Heart left ventricle (tissue), 16 donors: ENCODE measurements at regions not wholly inside any gene's neighbourhood (a gene's known extent, or its start where the extent isn't known, plus 50 kb on each side); places are given as distances from the start of the nearest gene placed in this dataset.

ENCODE experiments used
- ATAC-seq, 4 donors: fragments of 200-7000 bp; cut with Tn5 transposase; one replicate each; pipeline ENCODE4 v1.9.1; 2020 to 2022; ENCODE audit warnings: moderate library complexity in 4 of 4, mild to moderate bottlenecking in 3 of 4, moderate number of reproducible peaks in 1 of 4
- DNase-seq, 5 donors: peaks; one replicate each; pipeline ENCODE4 v3.0.0-alpha.2; 2020
- H3K27ac ChIP-seq, 12 donors: fragments of 200-600 bp; sonication (generic) in 4 of 12; one replicate each; pipeline versions ENCODE4 v1.5.0 to v1.8.0; 2016 to 2022; ENCODE audit warnings: mild to moderate bottlenecking in 2 of 12
- H3K27me3 ChIP-seq, 9 donors: fragments of 200-600 bp; sonication (generic) in 2 of 9; one replicate each; pipeline versions ENCODE4 v1.5.1 to v1.8.0; 2016 to 2022; ENCODE audit warnings: mild to moderate bottlenecking in 3 of 9
- H3K36me3 ChIP-seq, 9 donors: fragments of 200-600 bp; sonication (generic) in 2 of 9; one replicate each; pipeline versions ENCODE4 v1.5.0 to v1.8.0; 2018 to 2022; ENCODE audit warnings: mild to moderate bottlenecking in 2 of 9
- H3K4me1 ChIP-seq, 12 donors: fragments of 200-600 bp; sonication (generic) in 4 of 12; one replicate each; pipeline versions ENCODE4 v1.5.0 to v1.8.0; 2016 to 2022; ENCODE audit warnings: mild to moderate bottlenecking in 3 of 12
- H3K4me3 ChIP-seq, 12 donors: fragments of 200-600 bp; sonication (generic) in 4 of 12; one replicate each; pipeline versions ENCODE4 v1.5.0 to v1.8.0; 2017 to 2022; ENCODE audit warnings: mild to moderate bottlenecking in 9 of 12, moderate library complexity in 4 of 12
- H3K9me3 ChIP-seq, 12 donors: fragments of 200-600 bp; sonication (generic) in 4 of 12; one replicate each; pipeline versions ENCODE4 v1.5.0 to v1.8.0; 2016 to 2022; ENCODE audit warnings: mild to moderate bottlenecking in 1 of 12
- POLR2A ChIP-seq, 2 donors: fragments of 450-650 bp; IDR thresholded peaks; one replicate each; pipeline ENCODE4 v1.6.1; 2017; ENCODE audit warnings: antibody characterized with exemption in 2 of 2, mild to moderate bottlenecking in 2 of 2, moderate library complexity in 2 of 2
- WGBS, 4 donors: extraction: QIAGEN DNeasy Blood & Tissue Kit in 2 of 4; methylation state at CpG; one replicate each; pipeline versions ENCODE4 v1.1.5 to v1.1.7; 2013 to 2018; 5-methylcytosine and 5-hydroxymethylcytosine counted together
- intact Hi-C, 10 donors: fragments of 100-400 bp; cut with DNase I; formaldehyde crosslinking; loops; one replicate each; pipeline versions ENCODE4 v1.11.1 to v1.14.2; 2022
- TF ChIP-seq, protein P1 (sequence below), 12 donors: fragments of 200-600 bp; sonication (generic) in 4 of 12; IDR thresholded peaks; one replicate each; pipeline versions ENCODE4 v1.5.0 to v1.8.0; 2018 to 2022; ENCODE audit warnings: antibody characterized with exemption in 12 of 12, mild to moderate bottlenecking in 5 of 12
- donor health status: ischemic (EF 13 %, LVEDD 7.1; RV severe dilation, severe dysfunction).
- donor health status: healthy with polysubstance abuse.
- donor health status: DM: no; HTN: yes; CAD: no.
- donor health status: DM: no; HTN: no; CAD: no.
- donor health status: ischemic (EF 25% LVEDD 6.9; RV normal size, moderate dysfunction).
- donor health status: ischemic (EF 25% LVEDD 5.7; RV mildly dilated, moderate dysfunction).
- donor health status: healthy.
- donor health status: DM: yes; HTN: yes; CAD: no.
- donor health status: ischemic (EF 35%, LVEDD 5.7; RV mildly dilated, moderate dysfunction).
- donor health status: nonischemic (EF 11% LVEDD 7.7; RV severe dilation, severe dysfunction).
- donor health status: DM: yes; HTN: yes; CAD: no.
- donor health status: PGD.
- donor health status: ischemic (EF 29% LVEDD 5.4; RV normal size, mild dysfunction).
- donor health status: nonischemic (EF 23%, LVEDD 6.1; RV moderate dilation, normal function).

DNA sequence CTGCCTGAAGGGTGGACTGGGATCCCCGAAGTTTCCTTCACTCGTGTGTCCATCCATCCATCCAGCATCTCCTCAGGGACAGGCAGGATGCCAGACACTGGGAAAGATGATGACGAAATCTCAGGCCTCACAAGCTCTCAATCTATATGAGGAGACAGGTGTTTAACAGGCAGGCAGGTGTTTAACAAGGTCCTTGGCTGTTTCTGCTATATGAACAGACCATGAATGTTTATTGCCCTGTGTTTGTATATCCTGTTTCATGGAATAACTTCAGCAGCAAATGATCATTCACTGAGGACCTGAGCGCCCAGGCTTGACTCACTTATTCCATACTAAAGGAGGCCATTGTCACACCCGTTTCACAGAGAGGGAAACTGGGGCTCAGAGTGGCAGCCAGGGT is 685.8 kb upstream of the HS6ST1 start:
- Histone ChIP-seq H3K4me1 (no peaks in the 10 kb centered on the region), H3K9me3 (no peaks in the 10 kb centered on the region), H3K4me3 (no peak overlapping the region), H3K27me3 (peaks cover 0 to 5% (median 0%) of the 10 kb centered on the region in 9 donors), H3K27ac (no peak overlapping the region), H3K36me3 (no peaks in the 10 kb centered on the region)
- TF ChIP-seq POLR2A (IDR thresholded peaks at IDR 0.05), result no peak
- TF ChIP-seq, protein P1, sequence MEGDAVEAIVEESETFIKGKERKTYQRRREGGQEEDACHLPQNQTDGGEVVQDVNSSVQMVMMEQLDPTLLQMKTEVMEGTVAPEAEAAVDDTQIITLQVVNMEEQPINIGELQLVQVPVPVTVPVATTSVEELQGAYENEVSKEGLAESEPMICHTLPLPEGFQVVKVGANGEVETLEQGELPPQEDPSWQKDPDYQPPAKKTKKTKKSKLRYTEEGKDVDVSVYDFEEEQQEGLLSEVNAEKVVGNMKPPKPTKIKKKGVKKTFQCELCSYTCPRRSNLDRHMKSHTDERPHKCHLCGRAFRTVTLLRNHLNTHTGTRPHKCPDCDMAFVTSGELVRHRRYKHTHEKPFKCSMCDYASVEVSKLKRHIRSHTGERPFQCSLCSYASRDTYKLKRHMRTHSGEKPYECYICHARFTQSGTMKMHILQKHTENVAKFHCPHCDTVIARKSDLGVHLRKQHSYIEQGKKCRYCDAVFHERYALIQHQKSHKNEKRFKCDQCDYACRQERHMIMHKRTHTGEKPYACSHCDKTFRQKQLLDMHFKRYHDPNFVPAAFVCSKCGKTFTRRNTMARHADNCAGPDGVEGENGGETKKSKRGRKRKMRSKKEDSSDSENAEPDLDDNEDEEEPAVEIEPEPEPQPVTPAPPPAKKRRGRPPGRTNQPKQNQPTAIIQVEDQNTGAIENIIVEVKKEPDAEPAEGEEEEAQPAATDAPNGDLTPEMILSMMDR (IDR thresholded peaks at IDR 0.05), result no peak
- DNase-seq, result no peak
- 68 to 80% (median 73%) methylated on average over 5 of the region's 5 CpGs for WGBS, 4 donors
- intact Hi-C loops, result no loop called here
- no peak for ATAC-seq

DNA sequence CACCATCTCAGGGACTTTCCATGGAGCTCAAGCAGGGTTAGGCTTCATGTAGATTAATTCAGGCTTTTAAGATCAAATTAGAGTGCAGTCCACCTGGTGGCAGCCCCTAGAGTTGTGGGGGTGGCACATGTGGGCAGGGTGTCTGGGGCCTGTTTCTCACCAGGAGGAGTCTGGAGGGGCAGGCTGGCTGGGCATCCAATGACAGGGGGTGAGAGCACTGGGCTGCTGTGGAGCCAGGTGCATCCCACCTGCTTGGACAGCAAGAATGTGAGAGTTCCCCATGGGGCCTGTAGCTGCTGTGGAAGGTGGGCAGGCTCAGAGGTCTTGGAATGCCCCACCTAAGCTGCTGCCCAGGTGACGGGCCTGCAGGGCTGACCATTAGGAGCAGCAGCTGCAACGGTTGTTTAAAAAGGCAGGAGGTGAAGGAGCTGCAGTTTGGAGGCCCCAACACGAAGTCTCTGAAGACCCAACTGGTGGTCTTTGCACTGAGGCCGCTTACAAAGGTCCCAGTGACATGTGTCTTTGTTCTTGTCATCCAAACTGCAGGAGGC is 686.3 kb upstream of the HS6ST1 start:
- Histone ChIP-seq H3K4me3 (no peak overlapping the region), H3K36me3 (no peaks in the 10 kb centered on the region), H3K27me3 (peaks cover 0 to 6% (median 0%) of the 10 kb centered on the region in 9 donors), H3K4me1 (no peaks in the 10 kb centered on the region), H3K27ac (no peak overlapping the region), H3K9me3 (no peaks in the 10 kb centered on the region)
- ATAC-seq (no peak), DNase-seq (no peak)
- intact Hi-C loops, result no loop called here
- TF ChIP-seq, protein P1 (IDR thresholded peaks at IDR 0.05), result no peak
- no peak for TF ChIP-seq POLR2A (IDR thresholded peaks at IDR 0.05)
- 84 to 96% (median 89%) methylated on average over 4 of the region's 4 CpGs for WGBS, 4 donors

DNA sequence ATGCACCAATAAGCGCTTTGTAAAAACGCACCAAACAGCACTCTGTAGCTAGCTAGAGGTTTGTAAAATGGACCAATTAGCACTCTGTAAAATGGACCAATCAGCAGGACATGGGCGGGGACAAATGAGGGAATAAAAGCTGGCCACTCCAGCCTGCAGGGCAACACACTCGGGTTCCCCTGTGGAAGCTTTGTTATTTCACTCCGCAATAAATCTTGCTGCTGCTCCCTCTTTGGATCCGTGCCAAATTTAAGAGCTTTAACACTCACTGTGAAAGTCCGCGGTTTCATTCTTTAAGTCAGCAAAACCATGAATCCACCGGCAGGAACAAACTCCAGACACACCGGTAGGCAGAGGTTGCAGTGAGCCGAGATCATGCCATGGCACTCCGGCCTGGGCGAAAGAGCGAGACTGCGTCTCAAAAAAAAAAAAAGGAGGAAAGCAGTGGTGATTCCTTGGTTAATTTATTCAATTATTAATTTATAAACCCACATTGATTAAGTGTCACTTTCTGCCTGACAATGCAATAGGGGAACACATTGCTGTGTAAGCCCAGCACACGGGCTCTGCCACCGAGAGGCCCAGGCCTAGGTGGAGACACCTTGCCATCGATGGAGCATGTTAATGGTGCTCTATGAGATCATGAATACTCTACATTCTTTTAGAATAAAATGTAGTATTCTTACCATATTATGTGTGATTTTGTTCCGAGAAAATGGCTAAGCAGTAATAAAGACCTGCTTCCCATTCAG is 687.6 kb upstream of the HS6ST1 start:
- peaks cover 0 to 6% (median 0%) of the 10 kb centered on the region in 9 donors for H3K27me3 ChIP-seq
- no peak overlapping the region for H3K27ac ChIP-seq
- ATAC-seq (no peak), DNase-seq (no peak)
- intact Hi-C loops, result no loop called here
- H3K9me3 ChIP-seq, result no peaks in the 10 kb centered on the region
- 77 to 87% (median 83%) methylated on average over 19 of the region's 19 CpGs for WGBS, 4 donors
- no peak overlapping the region for H3K4me3 ChIP-seq
- H3K4me1 ChIP-seq, result no peaks in the 10 kb centered on the region
- H3K36me3 ChIP-seq, result no peaks in the 10 kb centered on the region
- TF ChIP-seq, protein P1 (IDR thresholded peaks at IDR 0.05), result no peak
- no peak for TF ChIP-seq POLR2A (IDR thresholded peaks at IDR 0.05)

DNA sequence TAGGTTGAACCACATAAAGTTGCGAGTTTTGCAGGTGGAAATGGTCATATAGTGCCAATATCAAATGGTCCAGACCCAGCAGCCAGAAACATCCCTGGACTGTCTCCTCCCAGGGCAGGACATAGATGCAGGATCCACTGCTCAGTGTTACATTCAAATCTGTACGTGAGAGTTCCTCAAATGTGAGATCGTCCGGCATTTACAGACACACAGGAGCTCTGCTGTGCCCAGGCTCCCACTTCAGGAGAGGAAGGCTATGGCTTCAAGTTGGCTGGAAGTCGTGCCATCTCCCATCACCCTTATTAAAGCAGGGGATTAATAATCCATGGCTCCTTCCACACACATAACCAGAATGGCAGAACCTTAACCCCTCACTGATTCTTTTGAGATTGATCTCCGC is 688.2 kb upstream of the HS6ST1 start:
- no peak overlapping the region for H3K27ac ChIP-seq
- WGBS, 4 donors, result 88 to 95% (median 92%) methylated on average over 6 of the region's 6 CpGs
- DNase-seq (no peak), ATAC-seq (no peak)
- no peaks in the 10 kb centered on the region for H3K4me1 ChIP-seq
- H3K36me3 ChIP-seq, result no peaks in the 10 kb centered on the region
- H3K4me3 ChIP-seq, result no peak overlapping the region
- H3K27me3 ChIP-seq, result peaks cover 0 to 6% (median 0%) of the 10 kb centered on the region in 9 donors
- no peaks in the 10 kb centered on the region for H3K9me3 ChIP-seq
- TF ChIP-seq, protein P1 (IDR thresholded peaks at IDR 0.05), result no peak
- TF ChIP-seq POLR2A (IDR thresholded peaks at IDR 0.05), result no peak
- intact Hi-C loops, result no loop called here
